ENCODE measurements at regions not wholly inside any gene's neighbourhood (a gene's known extent, or its start where the extent isn't known, plus 50 kb on each side); places are given as distances from the start of the nearest gene placed in this dataset.

DNA sequence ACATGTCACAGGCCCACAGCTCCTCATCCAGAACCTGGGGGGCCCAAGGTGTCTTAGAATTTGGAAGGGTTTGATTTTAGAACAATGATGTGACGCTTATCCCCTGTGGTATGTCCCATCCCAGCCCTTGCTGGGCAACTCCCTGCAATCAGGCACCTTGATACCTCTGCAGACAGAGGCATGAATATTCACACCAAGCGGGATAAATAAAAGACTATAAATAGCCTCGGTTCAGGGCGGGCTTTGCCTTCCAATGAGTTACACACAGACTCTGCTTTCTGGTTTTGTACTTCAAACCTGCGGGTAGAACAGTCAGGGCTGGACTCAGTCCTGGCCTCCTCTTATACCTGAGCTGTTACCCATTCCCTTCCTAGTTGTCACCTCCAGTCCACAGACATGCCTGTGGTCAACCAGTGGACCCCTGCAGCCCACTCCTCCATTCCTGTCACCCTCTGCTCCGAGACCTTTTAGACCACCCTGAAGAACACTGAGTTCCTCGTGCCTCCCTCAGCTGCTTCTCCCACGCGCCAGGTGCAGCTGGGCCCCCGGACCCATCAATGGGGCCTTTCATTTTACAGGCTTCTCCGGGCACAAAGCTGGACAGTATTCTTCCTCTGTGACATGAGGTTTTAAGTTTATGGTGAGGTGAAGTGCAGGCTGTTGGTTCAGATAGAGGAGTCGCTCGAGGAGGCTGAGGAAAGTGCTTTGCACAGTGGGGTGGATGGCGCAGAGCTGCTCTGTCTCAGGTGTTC is 120.1 kb upstream of the TNR start:
- in situ Hi-C loops (cut with HindIII; ENCODE audit: low sequenced_read_pairs), result no loop called here
- no peak for TF ChIP-seq CTCF (IDR thresholded peaks at IDR 0.05; ENCODE audit: low read depth, low read length)
- H3K4me3 ChIP-seq (ENCODE audit: low read depth, low read length), result no peak overlapping the region
- DNase-seq (ENCODE audit: low read depth, low spot score), result no peak

GRCh38 chr1:175862408-175862807 is 119.0 kb upstream of the TNR start:
- DNase-seq (ENCODE audit: low read depth, low spot score), result no peak
- in situ Hi-C loops (cut with HindIII; ENCODE audit: low sequenced_read_pairs), result no loop called here
- H3K4me3 ChIP-seq (ENCODE audit: low read depth, low read length), result no peak overlapping the region
- no peak for TF ChIP-seq CTCF (IDR thresholded peaks at IDR 0.05; ENCODE audit: low read depth, low read length)

GRCh38 chr1:175861626-175862367 is 118.4 kb upstream of the TNR start:
- in situ Hi-C loops (cut with HindIII; ENCODE audit: low sequenced_read_pairs), result no loop called here
- no peak for TF ChIP-seq CTCF (IDR thresholded peaks at IDR 0.05; ENCODE audit: low read depth, low read length)
- H3K4me3 ChIP-seq (ENCODE audit: low read depth, low read length), result no peak overlapping the region
- no peak for DNase-seq (ENCODE audit: low read depth, low spot score)

GRCh38 chr1:175857756-175858155 is 114.4 kb upstream of the TNR start:
- no peak for DNase-seq (ENCODE audit: low read depth, low spot score)
- no peak overlapping the region for H3K4me3 ChIP-seq (ENCODE audit: low read depth, low read length)
- in situ Hi-C loops (cut with HindIII; ENCODE audit: low sequenced_read_pairs), result no loop called here
- no peak for TF ChIP-seq CTCF (IDR thresholded peaks at IDR 0.05; ENCODE audit: low read depth, low read length)

DNA sequence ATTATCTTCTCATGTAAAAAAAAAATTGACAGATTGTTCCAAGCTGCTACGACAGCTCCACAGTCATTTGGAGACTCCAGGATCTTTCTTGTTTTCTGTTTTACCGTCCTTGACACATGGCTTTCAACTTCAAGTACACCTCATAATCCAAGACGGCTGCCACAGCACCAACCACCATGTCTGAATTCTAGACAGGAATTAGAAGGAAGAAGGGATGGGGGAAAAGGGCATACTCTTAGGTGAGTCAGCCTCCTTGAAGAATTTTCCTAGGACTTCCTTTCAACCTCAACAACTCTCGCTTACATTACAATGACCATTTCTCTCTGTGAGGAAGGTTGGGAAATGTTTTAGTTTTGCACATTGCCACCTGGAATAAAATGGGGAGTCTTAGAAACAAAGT is 110.3 kb upstream of the TNR start:
- in situ Hi-C loops (cut with HindIII; ENCODE audit: low sequenced_read_pairs), result no loop called here
- TF ChIP-seq CTCF (IDR thresholded peaks at IDR 0.05; ENCODE audit: low read depth, low read length), result no peak
- DNase-seq (ENCODE audit: low read depth, low spot score), result no peak
- H3K4me3 ChIP-seq (ENCODE audit: low read depth, low read length), result no peak overlapping the region

DNA sequence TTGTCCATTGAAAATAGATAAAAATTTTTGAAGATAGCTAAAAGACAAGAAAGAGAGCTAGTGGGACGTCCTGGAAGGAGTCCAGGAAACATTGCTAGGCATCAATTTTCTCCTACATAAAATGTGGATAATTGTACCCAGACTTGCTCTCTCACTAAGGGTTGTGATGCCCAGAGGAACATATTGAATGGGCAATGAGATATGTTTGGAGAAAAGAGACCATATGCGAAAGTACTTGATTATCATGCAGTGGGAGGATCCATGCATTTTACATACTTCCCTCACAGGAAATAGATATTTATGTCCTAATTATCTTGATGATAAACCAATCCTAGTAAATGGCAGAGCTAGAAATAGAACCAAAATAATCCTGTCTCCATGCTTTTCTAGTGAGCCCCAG is 108.4 kb upstream of the TNR start:
- no peak for DNase-seq (ENCODE audit: low read depth, low spot score)
- no peak for TF ChIP-seq CTCF (IDR thresholded peaks at IDR 0.05; ENCODE audit: low read depth, low read length)
- in situ Hi-C loops (cut with HindIII; ENCODE audit: low sequenced_read_pairs), result no loop called here
- H3K4me3 ChIP-seq (ENCODE audit: low read depth, low read length), result no peak overlapping the region
